ENCODE measurements at regions not wholly inside any gene's neighbourhood (a gene's known extent, or its start where the extent isn't known, plus 50 kb on each side); places are given as distances from the start of the nearest gene placed in this dataset.

DNA sequence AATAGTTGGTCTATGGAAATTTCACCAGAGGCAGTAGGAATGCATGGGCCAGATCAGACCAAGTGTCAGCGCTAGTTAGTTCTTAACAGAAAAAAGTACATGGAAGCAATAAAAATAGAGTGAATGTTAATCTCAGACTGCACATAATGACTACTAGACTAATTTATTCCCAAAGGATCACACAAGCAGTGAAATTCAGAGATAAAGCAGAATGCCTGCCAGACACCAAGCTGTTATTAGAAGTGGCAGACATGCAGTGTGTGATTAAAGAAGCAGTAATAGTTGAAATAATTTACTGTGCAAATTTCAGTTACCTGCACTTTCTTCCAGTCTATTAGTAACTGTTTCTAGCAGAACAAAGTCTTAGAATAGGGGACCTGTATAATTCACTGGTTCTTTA, 1024.2 kb downstream of the CDH9 start:
- WGBS (ENCODE audit: insufficient coverage, low lambda C conversion rate): 50% methylated on average over 1 of the region's 1 CpG
- Histone ChIP-seq H3K4me3 (ENCODE audit: low read length) (no peak overlapping the region), H3K9me3 (ENCODE audit: control insufficient read depth, low read depth, low read length) (no peaks in the 10 kb centered on the region), H3K27ac (ENCODE audit: low read length) (no peak overlapping the region), H3K36me3 (ENCODE audit: control insufficient read depth, insufficient read depth, low read length) (no peaks in the 10 kb centered on the region), H3K4me1 (ENCODE audit: control insufficient read depth, insufficient read depth, low read length) (no peaks in the 10 kb centered on the region), H3K27me3 (ENCODE audit: control insufficient read depth, insufficient read depth, low read length) (no peaks in the 10 kb centered on the region)
- DNase-seq: no peak

DNA sequence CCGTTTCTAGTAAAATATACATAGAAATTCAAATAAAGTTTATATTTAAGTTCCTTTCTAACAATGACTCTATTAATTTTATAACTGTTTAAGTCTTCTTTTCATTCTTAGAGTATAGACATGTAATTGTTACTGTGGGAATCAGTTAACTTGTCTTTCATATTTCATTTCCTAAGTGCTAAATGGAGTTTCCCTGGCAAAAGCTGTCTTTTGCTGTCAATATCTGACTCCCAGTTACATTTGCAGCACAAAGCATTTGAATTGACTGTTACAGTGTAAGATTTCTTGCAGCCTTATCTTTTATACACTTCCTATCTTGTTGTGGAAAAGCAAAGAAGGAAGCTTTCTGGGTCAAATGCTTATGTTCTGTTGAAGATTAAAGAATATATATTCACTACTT, 1026.3 kb downstream of the CDH9 start:
- no peak for DNase-seq
- H3K27ac ChIP-seq (ENCODE audit: low read length): no peak overlapping the region
- no peaks in the 10 kb centered on the region for H3K36me3 ChIP-seq (ENCODE audit: control insufficient read depth, insufficient read depth, low read length)
- H3K4me3 ChIP-seq (ENCODE audit: low read length): no peak overlapping the region
- WGBS (ENCODE audit: insufficient coverage, low lambda C conversion rate): 86% methylated on average over 1 of the region's 1 CpG
- no peaks in the 10 kb centered on the region for H3K4me1 ChIP-seq (ENCODE audit: control insufficient read depth, insufficient read depth, low read length)
- H3K9me3 ChIP-seq (ENCODE audit: control insufficient read depth, low read depth, low read length): no peaks in the 10 kb centered on the region
- H3K27me3 ChIP-seq (ENCODE audit: control insufficient read depth, insufficient read depth, low read length): no peaks in the 10 kb centered on the region

DNA sequence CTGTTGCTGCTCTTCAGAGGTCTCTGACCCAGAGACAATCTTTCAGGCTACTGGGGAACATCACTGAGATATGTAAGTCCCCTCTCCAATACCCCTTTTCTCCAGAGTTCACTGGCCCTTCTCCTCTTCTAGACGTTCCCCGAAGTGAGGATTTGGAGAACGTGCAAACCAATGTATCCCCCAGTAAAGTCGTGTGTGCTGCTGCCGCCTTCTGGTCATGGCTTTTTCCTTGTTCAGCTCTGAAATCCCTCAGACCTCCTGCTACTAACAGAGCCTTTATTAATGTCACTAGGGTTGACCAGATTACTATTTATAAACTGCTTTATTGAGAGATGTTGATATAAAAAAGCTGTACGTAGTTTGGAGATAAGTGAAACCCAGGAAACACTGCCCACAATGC, 1028.6 kb downstream of the CDH9 start:
- Histone ChIP-seq H3K27me3 (ENCODE audit: control insufficient read depth, insufficient read depth, low read length) (no peaks in the 10 kb centered on the region), H3K27ac (ENCODE audit: low read length) (no peak overlapping the region), H3K36me3 (ENCODE audit: control insufficient read depth, insufficient read depth, low read length) (no peaks in the 10 kb centered on the region), H3K9me3 (ENCODE audit: control insufficient read depth, low read depth, low read length) (no peaks in the 10 kb centered on the region), H3K4me1 (ENCODE audit: control insufficient read depth, insufficient read depth, low read length) (no peaks in the 10 kb centered on the region), H3K4me3 (ENCODE audit: low read length) (no peak overlapping the region)
- no peak for DNase-seq
- WGBS (ENCODE audit: insufficient coverage, low lambda C conversion rate): 80% methylated on average over 1 of the region's 6 CpGs

- Histone ChIP-seq H3K27me3 (ENCODE audit: control insufficient read depth, insufficient read depth, low read length) (no peaks in the 10 kb centered on the region), H3K36me3 (ENCODE audit: control insufficient read depth, insufficient read depth, low read length) (no peaks in the 10 kb centered on the region), H3K9me3 (ENCODE audit: control insufficient read depth, low read depth, low read length) (no peaks in the 10 kb centered on the region), H3K4me1 (ENCODE audit: control insufficient read depth, insufficient read depth, low read length) (no peaks in the 10 kb centered on the region), H3K27ac (ENCODE audit: low read length) (no peak overlapping the region), H3K4me3 (ENCODE audit: low read length) (no peak overlapping the region)
- WGBS (ENCODE audit: insufficient coverage, low lambda C conversion rate): no CpG with 5 or more reads among the region's 3 CpGs
- DNase-seq: no peak
Measured at GRCh38 chr5:26003966-26004365, 1034.4 kb downstream of the CDH9 start.

GRCh38 chr5:25995209-25995608, 1043.2 kb downstream of the CDH9 start:
- no peak overlapping the region for H3K4me3 ChIP-seq (ENCODE audit: low read length)
- no peaks in the 10 kb centered on the region for H3K27me3 ChIP-seq (ENCODE audit: control insufficient read depth, insufficient read depth, low read length)
- no peaks in the 10 kb centered on the region for H3K9me3 ChIP-seq (ENCODE audit: control insufficient read depth, low read depth, low read length)
- no peak overlapping the region for H3K27ac ChIP-seq (ENCODE audit: low read length)
- no CpG with 5 or more reads among the region's 2 CpGs for WGBS (ENCODE audit: insufficient coverage, low lambda C conversion rate)
- no peaks in the 10 kb centered on the region for H3K36me3 ChIP-seq (ENCODE audit: control insufficient read depth, insufficient read depth, low read length)
- DNase-seq: no peak
- H3K4me1 ChIP-seq (ENCODE audit: control insufficient read depth, insufficient read depth, low read length): no peaks in the 10 kb centered on the region

DNA sequence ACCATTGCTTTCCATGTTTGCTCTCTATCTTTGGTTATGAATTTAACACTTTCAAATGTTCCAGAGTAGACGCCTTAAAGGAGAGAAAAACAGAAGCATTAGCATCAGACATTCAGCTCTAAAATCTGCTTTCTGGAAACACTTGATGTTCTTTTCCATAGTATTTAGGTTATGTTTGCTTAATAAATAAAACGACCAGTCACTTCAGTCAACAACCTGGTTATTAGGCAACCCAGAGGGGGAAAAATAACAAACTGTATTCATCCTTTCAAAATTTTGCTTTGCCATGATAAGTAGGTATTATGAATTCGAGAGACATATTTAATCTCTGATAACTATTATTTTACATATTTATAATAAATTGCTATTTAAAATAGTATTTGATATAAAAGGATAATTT, 1044.7 kb downstream of the CDH9 start:
- Histone ChIP-seq H3K4me3 (ENCODE audit: low read length) (no peak overlapping the region), H3K4me1 (ENCODE audit: control insufficient read depth, insufficient read depth, low read length) (no peaks in the 10 kb centered on the region), H3K9me3 (ENCODE audit: control insufficient read depth, low read depth, low read length) (no peaks in the 10 kb centered on the region), H3K36me3 (ENCODE audit: control insufficient read depth, insufficient read depth, low read length) (no peaks in the 10 kb centered on the region), H3K27ac (ENCODE audit: low read length) (no peak overlapping the region), H3K27me3 (ENCODE audit: control insufficient read depth, insufficient read depth, low read length) (no peaks in the 10 kb centered on the region)
- no peak for DNase-seq
- WGBS (ENCODE audit: insufficient coverage, low lambda C conversion rate): 100% methylated on average over 2 of the region's 3 CpGs

- Histone ChIP-seq H3K27ac (ENCODE audit: low read length) (no peak overlapping the region), H3K9me3 (ENCODE audit: control insufficient read depth, low read depth, low read length) (no peaks in the 10 kb centered on the region), H3K4me1 (ENCODE audit: control insufficient read depth, insufficient read depth, low read length) (no peaks in the 10 kb centered on the region), H3K4me3 (ENCODE audit: low read length) (no peak overlapping the region), H3K27me3 (ENCODE audit: control insufficient read depth, insufficient read depth, low read length) (no peaks in the 10 kb centered on the region), H3K36me3 (ENCODE audit: control insufficient read depth, insufficient read depth, low read length) (no peaks in the 10 kb centered on the region)
- 94% methylated on average over 3 of the region's 18 CpGs for WGBS (ENCODE audit: insufficient coverage, low lambda C conversion rate)
- no peak for DNase-seq
Measured at GRCh38 chr5:25991639-25992038, 1046.7 kb downstream of the CDH9 start.

DNA sequence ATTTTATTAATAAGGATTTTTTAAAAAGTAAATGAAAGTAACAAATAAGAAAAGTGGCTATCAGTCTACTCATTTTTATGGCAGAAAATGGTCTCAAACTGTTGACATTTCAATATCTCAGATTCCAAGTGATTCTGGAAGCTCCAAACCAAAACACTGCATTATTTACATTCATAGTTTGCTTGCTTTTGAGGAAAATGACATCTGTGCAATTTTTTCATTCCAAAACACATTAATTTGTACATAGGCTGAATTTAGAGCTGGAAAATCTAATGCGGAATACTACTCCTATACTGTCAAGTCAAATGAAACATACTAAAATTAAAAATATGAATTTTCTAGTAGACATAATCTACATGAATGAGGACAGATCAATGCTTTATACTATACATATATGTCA, 1047.6 kb downstream of the CDH9 start:
- H3K27me3 ChIP-seq (ENCODE audit: control insufficient read depth, insufficient read depth, low read length): no peaks in the 10 kb centered on the region
- WGBS (ENCODE audit: insufficient coverage, low lambda C conversion rate): no CpG with 5 or more reads among the region's 1 CpG
- no peaks in the 10 kb centered on the region for H3K4me1 ChIP-seq (ENCODE audit: control insufficient read depth, insufficient read depth, low read length)

GRCh38 chr5:25979086-25979485, 1059.3 kb downstream of the CDH9 start:
- Histone ChIP-seq H3K4me1 (ENCODE audit: control insufficient read depth, insufficient read depth, low read length) (no peaks in the 10 kb centered on the region), H3K27ac (ENCODE audit: low read length) (no peak overlapping the region), H3K36me3 (ENCODE audit: control insufficient read depth, insufficient read depth, low read length) (no peaks in the 10 kb centered on the region), H3K27me3 (ENCODE audit: control insufficient read depth, insufficient read depth, low read length) (no peaks in the 10 kb centered on the region), H3K4me3 (ENCODE audit: low read length) (no peak overlapping the region), H3K9me3 (ENCODE audit: control insufficient read depth, low read depth, low read length) (no peaks in the 10 kb centered on the region)
- no CpG with 5 or more reads among the region's 1 CpG for WGBS (ENCODE audit: insufficient coverage, low lambda C conversion rate)
- no peak for DNase-seq

More for the DNA sequence above, 1047.6 kb downstream of the CDH9 start:
- H3K36me3 ChIP-seq (ENCODE audit: control insufficient read depth, insufficient read depth, low read length): no peaks in the 10 kb centered on the region
- no peak for DNase-seq
- no peak overlapping the region for H3K4me3 ChIP-seq (ENCODE audit: low read length)
- no peaks in the 10 kb centered on the region for H3K9me3 ChIP-seq (ENCODE audit: control insufficient read depth, low read depth, low read length)
- H3K27ac ChIP-seq (ENCODE audit: low read length): no peak overlapping the region

DNA sequence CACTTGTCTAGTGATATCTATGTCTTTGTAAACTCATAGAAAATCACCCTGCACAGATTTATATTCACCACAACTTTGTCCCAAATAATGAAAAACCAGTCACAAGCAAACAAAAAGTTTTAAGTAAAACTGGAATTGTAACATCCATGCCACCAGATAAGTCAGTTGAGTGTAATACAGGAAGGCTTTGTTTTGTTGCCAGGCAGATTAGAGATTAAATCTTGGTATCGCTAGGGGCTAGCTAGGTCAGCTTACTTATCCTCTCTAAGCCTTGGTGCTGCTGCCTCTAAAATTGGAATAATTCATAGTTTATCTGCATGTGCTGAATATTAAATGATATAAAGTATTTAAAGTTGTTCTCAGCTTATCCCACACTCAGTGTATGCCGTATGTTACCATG, 1062.5 kb downstream of the CDH9 start:
- H3K36me3 ChIP-seq (ENCODE audit: control insufficient read depth, insufficient read depth, low read length): no peaks in the 10 kb centered on the region
- WGBS (ENCODE audit: insufficient coverage, low lambda C conversion rate): 71% methylated on average over 1 of the region's 2 CpGs
- no peak for DNase-seq
- no peaks in the 10 kb centered on the region for H3K4me1 ChIP-seq (ENCODE audit: control insufficient read depth, insufficient read depth, low read length)
- H3K27me3 ChIP-seq (ENCODE audit: control insufficient read depth, insufficient read depth, low read length): no peaks in the 10 kb centered on the region
- no peaks in the 10 kb centered on the region for H3K9me3 ChIP-seq (ENCODE audit: control insufficient read depth, low read depth, low read length)
- H3K27ac ChIP-seq (ENCODE audit: low read length): no peak overlapping the region
- no peak overlapping the region for H3K4me3 ChIP-seq (ENCODE audit: low read length)

DNA sequence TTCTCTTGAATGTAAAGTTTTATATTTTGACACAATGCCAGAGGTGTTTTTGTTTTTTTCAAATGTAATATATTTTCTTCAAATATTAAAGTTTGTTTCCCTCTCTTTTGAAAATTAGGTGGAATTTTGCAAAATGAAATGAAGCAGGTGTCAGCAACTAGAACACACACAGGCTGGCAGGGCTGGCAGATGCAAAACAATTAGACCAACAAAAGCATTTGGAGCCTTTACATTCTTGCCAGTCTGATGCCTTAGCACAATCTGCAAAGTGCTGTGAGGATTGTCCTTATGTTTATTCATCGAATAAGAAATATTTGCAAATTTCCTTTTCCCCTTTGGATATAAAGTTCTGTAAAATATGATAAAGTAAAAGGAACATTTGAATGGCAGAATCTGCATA, 1063.9 kb downstream of the CDH9 start:
- no peak for DNase-seq
- no peaks in the 10 kb centered on the region for H3K27me3 ChIP-seq (ENCODE audit: control insufficient read depth, insufficient read depth, low read length)
- no peak overlapping the region for H3K27ac ChIP-seq (ENCODE audit: low read length)
- H3K4me3 ChIP-seq (ENCODE audit: low read length): no peak overlapping the region
- WGBS (ENCODE audit: insufficient coverage, low lambda C conversion rate): 100% methylated on average over 1 of the region's 1 CpG
- no peaks in the 10 kb centered on the region for H3K4me1 ChIP-seq (ENCODE audit: control insufficient read depth, insufficient read depth, low read length)
- no peaks in the 10 kb centered on the region for H3K36me3 ChIP-seq (ENCODE audit: control insufficient read depth, insufficient read depth, low read length)
- no peaks in the 10 kb centered on the region for H3K9me3 ChIP-seq (ENCODE audit: control insufficient read depth, low read depth, low read length)

All from large intestine (tissue), 3 donors.